ENCODE measurements at regions not wholly inside any gene's neighbourhood (a gene's known extent, or its start where the extent isn't known, plus 50 kb on each side); places are given as distances from the start of the nearest gene placed in this dataset.

GRCh38 chr5:58265246-58265930 lies 194.5 kb downstream of the PLK2 start:
- no peaks in the 10 kb centered on the region for H3K9me3 ChIP-seq (ENCODE audit: control insufficient read depth, insufficient read depth, low read depth, low read length)
- TF ChIP-seq REST (IDR thresholded peaks at IDR 0.05; ENCODE audit: insufficient read depth in 1 of 2, low read depth in 2 of 2, low read length in 1 of 2): no peak
- no peak for TF ChIP-seq CTCF (IDR thresholded peaks at IDR 0.05)
- no peak for TF ChIP-seq SIN3A (IDR thresholded peaks at IDR 0.05; ENCODE audit: borderline replicate concordance, insufficient read depth, low read depth, low read length)
- TF ChIP-seq TCF7L2 (IDR thresholded peaks at IDR 0.05; ENCODE audit: low read depth, low read length): no peak
- no peak for TF ChIP-seq POLR2AphosphoS5 (IDR thresholded peaks at IDR 0.05; ENCODE audit: low read depth, low read length)
- no TSS peak for BruUV-seq (replicated peaks)
- peak overlapping the region; percentile 48; the same call in 1 of the 2 replicates for H3K27ac ChIP-seq (ENCODE audit: low read length)
- ATAC-seq (no peak), DNase-seq (ENCODE audit: low read depth, low spot score) (no peak)
- ChIA-PET POLR2A (no interaction called here), CTCF (no interaction called here)
- H3K4me3 ChIP-seq (ENCODE audit: low read depth in 2 of 2, low read length in 2 of 2): no peak overlapping the region
- intact Hi-C loops (cut with micrococcal nuclease; ENCODE audit: unreplicated experiment): loop anchor here (10.0 kb wide), 1 partner anchor 189 kb away; no protein-coding TSS in a partner anchor
- H3K36me3 ChIP-seq (ENCODE audit: control insufficient read depth, insufficient read depth, low read length): no peaks in the 10 kb centered on the region
- peaks cover 1% of the 10 kb centered on the region for H3K4me1 ChIP-seq (ENCODE audit: control insufficient read depth, insufficient read depth, low read length)
- in situ Hi-C loops (cut with HindIII; ENCODE audit: low pct_unique_long_range_greater_than_20kb, low sequenced_read_pairs): no loop called here
- no peaks in the 10 kb centered on the region for H3K27me3 ChIP-seq (ENCODE audit: control insufficient read depth, insufficient read depth, low read length)

- POLR2A ChIA-PET: no interaction called here
- Histone ChIP-seq H3K36me3 (ENCODE audit: control insufficient read depth, insufficient read depth, low read length) (no peaks in the 10 kb centered on the region), H3K27ac (ENCODE audit: low read length) (peak overlapping the region; percentile 35; the same call in 1 of the 2 replicates), H3K4me3 (ENCODE audit: low read depth in 2 of 2, low read length in 2 of 2) (no peak overlapping the region), H3K27me3 (ENCODE audit: control insufficient read depth, insufficient read depth, low read length) (no peaks in the 10 kb centered on the region), H3K4me1 (ENCODE audit: control insufficient read depth, insufficient read depth, low read length) (peaks cover 13% of the 10 kb centered on the region), H3K9me3 (ENCODE audit: control insufficient read depth, insufficient read depth, low read depth, low read length) (no peaks in the 10 kb centered on the region)
- DNase-seq (ENCODE audit: low read depth, low spot score): no peak
- BruUV-seq (replicated peaks): no TSS peak
- ATAC-seq: no peak
- intact Hi-C loops (cut with micrococcal nuclease; ENCODE audit: unreplicated experiment): loop anchor here (10.0 kb wide), 1 partner anchor 191 kb away; no protein-coding TSS in a partner anchor
- in situ Hi-C loops (cut with HindIII; ENCODE audit: low pct_unique_long_range_greater_than_20kb, low sequenced_read_pairs): no loop called here
- TF ChIP-seq TCF7L2 (IDR thresholded peaks at IDR 0.05; ENCODE audit: low read depth, low read length): no peak
- TF ChIP-seq REST (IDR thresholded peaks at IDR 0.05; ENCODE audit: insufficient read depth in 1 of 2, low read depth in 2 of 2, low read length in 1 of 2): no peak
- TF ChIP-seq SIN3A (IDR thresholded peaks at IDR 0.05; ENCODE audit: borderline replicate concordance, insufficient read depth, low read depth, low read length): no peak
- no peak for TF ChIP-seq POLR2AphosphoS5 (IDR thresholded peaks at IDR 0.05; ENCODE audit: low read depth, low read length)
- TF ChIP-seq CTCF (IDR thresholded peaks at IDR 0.05): no peak
- CTCF ChIA-PET: no interaction called here
Measured at GRCh38 chr5:58264276-58264675, 195.6 kb downstream of the PLK2 start.

All from Panc1 (cell line).